WTC11 (cell line): ENCODE measurements at regions not wholly inside any gene's neighbourhood (a gene's known extent, or its start where the extent isn't known, plus 50 kb on each side); places are given as distances from the start of the nearest gene placed in this dataset.

Source experiments
- ATAC-seq: fragments of 200-7000 bp; cut with Tn5 transposase; 2 replicates; pipeline ENCODE4 v1.10.0; 2021; ENCODE audit warnings: mild to moderate bottlenecking, moderate library complexity
- CTCF ChIA-PET: fragments of 300-600 bp; sonication (Branson Sonifier 250); formaldehyde crosslinking; loops from one replicate; lab custom pipeline; 2021; ENCODE audit warnings: antibody characterized with exemption; lab: Charles Lee
- POLR2A ChIA-PET: fragments of 350-600 bp; sonication (Branson Sonifier 250); formaldehyde crosslinking; loops from one replicate; lab custom pipeline; 2021; ENCODE audit warnings: antibody characterized with exemption; lab: Charles Lee
- DNase-seq: peaks from one replicate; pipeline ENCODE4 v3.0.0; 2021; ENCODE audit warnings: low spot score
- H3K27ac Mint-ChIP-seq: 2 replicates; pipeline ENCODE4 v1.8.0; 2021; ENCODE audit warnings: mixed read lengths
- H3K27me3 Mint-ChIP-seq: 2 replicates; pipeline ENCODE4 v1.8.0; 2021; ENCODE audit warnings: low read depth, mild to moderate bottlenecking, moderate library complexity, mixed read lengths
- H3K36me3 Mint-ChIP-seq: 2 replicates; pipeline ENCODE4 v1.8.0; 2021; ENCODE audit warnings: mixed read lengths
- H3K4me1 Mint-ChIP-seq: 2 replicates; pipeline ENCODE4 v1.8.0; 2022; ENCODE audit warnings: mixed read lengths
- H3K4me3 Mint-ChIP-seq: 2 replicates; pipeline ENCODE4 v1.8.0; 2021; ENCODE audit warnings: mild to moderate bottlenecking, moderate library complexity, mixed read lengths
- H3K9me3 Mint-ChIP-seq: 2 replicates; pipeline ENCODE4 v1.8.0; 2021; ENCODE audit warnings: mixed read lengths
- AFF4 ChIP-seq: sonication (generic); formaldehyde crosslinking; IDR thresholded peaks from 2 replicates; pipeline ENCODE4 v1.8.1; 2023; ENCODE audit warnings: mild to moderate bottlenecking, missing genetic modification reagents, borderline replicate concordance
- CREM ChIP-seq: sonication (generic); formaldehyde crosslinking; IDR thresholded peaks from 2 replicates; pipeline ENCODE4 v1.8.1; 2022; ENCODE audit warnings: mild to moderate bottlenecking, missing genetic modification reagents, moderate library complexity
- FOXP1 ChIP-seq: sonication (generic); formaldehyde crosslinking; IDR thresholded peaks from 2 replicates; pipeline ENCODE4 v1.8.0; 2022; ENCODE audit warnings: missing genetic modification reagents, mild to moderate bottlenecking, moderate library complexity, borderline replicate concordance
- GABPB1 ChIP-seq: sonication (generic); formaldehyde crosslinking; IDR thresholded peaks from 2 replicates; pipeline ENCODE4 v1.8.1; 2023; ENCODE audit warnings: mild to moderate bottlenecking, missing genetic modification reagents
- KAT7 ChIP-seq: sonication (generic); formaldehyde crosslinking; IDR thresholded peaks from 2 replicates; pipeline ENCODE4 v1.8.1; 2023; ENCODE audit warnings: missing genetic modification reagents, mild to moderate bottlenecking, borderline replicate concordance
- NR1H2 ChIP-seq: sonication (generic); formaldehyde crosslinking; IDR thresholded peaks from 2 replicates; pipeline ENCODE4 v1.9.0; 2021; ENCODE audit warnings: mild to moderate bottlenecking, moderate library complexity, missing genetic modification reagents
- RELA ChIP-seq: sonication (generic); formaldehyde crosslinking; IDR thresholded peaks from 2 replicates; pipeline ENCODE4 v1.8.1; 2022; ENCODE audit warnings: missing genetic modification reagents, mild to moderate bottlenecking, borderline replicate concordance
- TCF7 ChIP-seq: sonication (generic); formaldehyde crosslinking; IDR thresholded peaks from 2 replicates; pipeline ENCODE4 v1.8.0; 2022; ENCODE audit warnings: mild to moderate bottlenecking, low read depth, missing genetic modification reagents, moderate library complexity
- USF2 ChIP-seq: sonication (generic); formaldehyde crosslinking; IDR thresholded peaks from 2 replicates; pipeline ENCODE4 v1.8.1; 2023; ENCODE audit warnings: mild to moderate bottlenecking, missing genetic modification reagents, moderate library complexity
- ZBTB21 ChIP-seq: sonication (generic); formaldehyde crosslinking; IDR thresholded peaks from 2 replicates; pipeline ENCODE4 v1.8.1; 2023; ENCODE audit warnings: mild to moderate bottlenecking, missing genetic modification reagents, borderline replicate concordance
- ZNF317 ChIP-seq: sonication (generic); formaldehyde crosslinking; IDR thresholded peaks from 2 replicates; pipeline ENCODE4 v1.8.1; 2023; ENCODE audit warnings: low read depth, mild to moderate bottlenecking, moderate library complexity, missing genetic modification reagents, borderline replicate concordance
- ZNF425 ChIP-seq: fragments of 250-450 bp; sonication (Bioruptor Pico); conservative IDR thresholded peaks from 2 replicates; pipeline ENCODE4 v1.9.0; 2021; ENCODE audit warnings: mild to moderate bottlenecking
- ZNF671 ChIP-seq: fragments of 250-450 bp; sonication (Bioruptor Pico); IDR thresholded peaks from 2 replicates; pipeline ENCODE4 v1.8.0; 2021; ENCODE audit warnings: mild to moderate bottlenecking
- TF ChIP-seq, protein P1 (sequence below): sonication (generic); formaldehyde crosslinking; conservative IDR thresholded peaks from 2 replicates; pipeline ENCODE4 v1.8.1; 2023; ENCODE audit warnings: mild to moderate bottlenecking, low read depth, missing genetic modification reagents, moderate library complexity
- TF ChIP-seq, protein P2 (sequence below): sonication (generic); formaldehyde crosslinking; IDR thresholded peaks from 2 replicates; pipeline ENCODE4 v1.8.1; 2022; ENCODE audit warnings: mild to moderate bottlenecking, missing genetic modification reagents, moderate library complexity, borderline replicate concordance
- TF ChIP-seq, protein P3 (sequence below): sonication (generic); formaldehyde crosslinking; conservative IDR thresholded peaks from 2 replicates; pipeline ENCODE4 v1.8.1; 2022; ENCODE audit warnings: mild to moderate bottlenecking, missing genetic modification reagents

DNA sequence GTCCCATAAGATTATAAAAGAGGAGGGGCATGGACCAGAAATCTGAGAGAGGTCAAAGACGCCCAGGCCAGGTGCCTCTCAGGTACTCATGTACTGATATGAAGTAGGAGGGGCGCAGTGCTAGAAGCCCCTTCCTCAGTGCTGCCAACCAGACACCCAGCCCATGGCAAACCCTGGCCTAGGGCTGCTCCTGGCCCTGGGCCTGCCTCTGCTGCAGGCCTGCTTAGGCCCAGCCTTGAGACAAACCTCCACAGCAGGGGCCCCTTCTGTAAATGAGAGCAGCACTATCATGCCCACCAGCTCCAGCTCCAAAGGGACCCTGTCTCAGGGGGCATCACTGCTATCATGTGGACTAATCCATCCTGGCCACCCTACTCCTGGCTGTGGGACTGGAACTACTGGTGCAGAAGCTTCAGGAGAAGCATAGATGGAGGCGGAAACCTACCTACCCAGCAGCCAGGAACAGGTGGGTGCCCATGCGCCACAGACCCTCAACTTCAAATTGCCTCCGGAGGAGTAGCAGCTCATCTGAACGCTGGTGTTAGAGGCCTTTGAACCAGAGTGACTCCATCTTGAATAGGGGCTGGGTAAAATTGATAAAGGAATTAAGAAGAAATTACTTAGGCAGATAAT lies 72.4 kb upstream of the LGSN start (continued):
- no peak for TF ChIP-seq ZNF425 (CRISPR knock-in tag)

DNA sequence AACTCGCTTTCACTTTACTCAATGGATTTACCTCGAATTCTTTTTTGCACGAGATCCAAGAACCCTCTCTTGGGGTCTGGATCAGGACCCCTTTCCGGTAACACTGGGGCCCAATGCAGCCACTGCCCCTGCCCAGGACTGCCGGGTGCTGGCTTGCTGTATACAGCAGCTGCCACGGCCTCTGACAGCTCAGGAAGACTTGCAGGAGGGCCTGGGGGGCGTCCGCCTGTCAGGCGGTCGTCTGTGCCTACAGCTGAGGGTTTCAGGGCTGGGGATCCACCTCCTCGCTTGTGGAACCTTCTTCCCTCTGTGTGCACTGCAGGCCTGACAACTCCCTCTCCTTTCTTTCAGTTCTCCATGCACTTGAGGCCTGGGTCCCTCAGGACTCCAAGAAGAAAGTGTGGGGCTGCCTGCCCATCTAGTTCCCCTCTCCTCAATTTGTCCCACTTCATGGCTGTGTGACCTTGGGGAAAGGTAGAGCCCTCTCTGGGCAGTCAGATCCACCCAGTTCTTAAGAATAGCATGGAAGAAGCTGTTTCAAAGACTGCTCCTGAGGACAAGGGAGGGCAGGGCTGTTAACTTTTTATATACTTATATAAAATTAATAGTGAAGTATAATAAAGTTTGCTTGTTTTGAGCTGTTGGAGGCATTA lies 75.0 kb upstream of the LGSN start:
- ChIA-PET CTCF (no interaction called here), POLR2A (no interaction called here)
- Mint-ChIP-seq H3K9me3 (peaks cover 22% of the 10 kb centered on the region), H3K36me3 (peaks cover 9% of the 10 kb centered on the region), H3K4me3 (no peak overlapping the region), H3K4me1 (no peaks in the 10 kb centered on the region), H3K27ac (no peak overlapping the region), H3K27me3 (no peaks in the 10 kb centered on the region; the same call in 1 of the 2 replicates)
- no peak for TF ChIP-seq ZNF671
- TF ChIP-seq AFF4 (CRISPR knock-in tag): no peak
- no peak for TF ChIP-seq KAT7
- peak; percentile 8 for DNase-seq
- ATAC-seq: no peak

DNA sequence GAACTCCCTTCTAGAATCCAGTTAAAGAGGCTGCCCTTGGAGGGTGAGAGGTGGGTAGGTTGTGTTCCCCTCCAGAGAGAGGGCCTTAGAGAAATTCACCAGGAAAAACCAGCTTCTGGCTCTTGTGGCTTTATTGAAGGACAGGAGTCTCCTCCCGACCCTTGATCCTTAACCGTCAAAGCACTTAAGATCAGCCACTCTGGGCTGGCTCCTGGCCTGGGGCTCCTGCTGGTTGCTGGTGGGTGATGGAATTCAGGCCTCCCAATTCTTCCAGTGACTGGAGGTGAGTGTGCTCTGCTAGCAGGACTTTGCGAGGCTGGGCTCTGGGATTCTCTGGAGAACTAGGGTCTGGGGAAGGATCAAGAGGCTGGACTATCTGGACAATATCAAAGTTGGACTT lies 75.6 kb upstream of the LGSN start:
- DNase-seq (no peak), ATAC-seq (no peak)
- Mint-ChIP-seq H3K27ac (no peak overlapping the region), H3K36me3 (peaks cover 9% of the 10 kb centered on the region), H3K27me3 (no peaks in the 10 kb centered on the region; the same call in 1 of the 2 replicates), H3K4me1 (no peaks in the 10 kb centered on the region), H3K4me3 (no peak overlapping the region), H3K9me3 (peaks cover 22% of the 10 kb centered on the region)
- ChIA-PET CTCF (no interaction called here), POLR2A (no interaction called here)
- no peak for TF ChIP-seq FOXP1 (CRISPR knock-in tag)
- no peak for TF ChIP-seq TCF7 (CRISPR knock-in tag)
- no peak for TF ChIP-seq USF2 (CRISPR knock-in tag)
- no peak for TF ChIP-seq GABPB1 (CRISPR knock-in tag)
- no peak for TF ChIP-seq ZNF317 (CRISPR knock-in tag)
- TF ChIP-seq, protein P1, sequence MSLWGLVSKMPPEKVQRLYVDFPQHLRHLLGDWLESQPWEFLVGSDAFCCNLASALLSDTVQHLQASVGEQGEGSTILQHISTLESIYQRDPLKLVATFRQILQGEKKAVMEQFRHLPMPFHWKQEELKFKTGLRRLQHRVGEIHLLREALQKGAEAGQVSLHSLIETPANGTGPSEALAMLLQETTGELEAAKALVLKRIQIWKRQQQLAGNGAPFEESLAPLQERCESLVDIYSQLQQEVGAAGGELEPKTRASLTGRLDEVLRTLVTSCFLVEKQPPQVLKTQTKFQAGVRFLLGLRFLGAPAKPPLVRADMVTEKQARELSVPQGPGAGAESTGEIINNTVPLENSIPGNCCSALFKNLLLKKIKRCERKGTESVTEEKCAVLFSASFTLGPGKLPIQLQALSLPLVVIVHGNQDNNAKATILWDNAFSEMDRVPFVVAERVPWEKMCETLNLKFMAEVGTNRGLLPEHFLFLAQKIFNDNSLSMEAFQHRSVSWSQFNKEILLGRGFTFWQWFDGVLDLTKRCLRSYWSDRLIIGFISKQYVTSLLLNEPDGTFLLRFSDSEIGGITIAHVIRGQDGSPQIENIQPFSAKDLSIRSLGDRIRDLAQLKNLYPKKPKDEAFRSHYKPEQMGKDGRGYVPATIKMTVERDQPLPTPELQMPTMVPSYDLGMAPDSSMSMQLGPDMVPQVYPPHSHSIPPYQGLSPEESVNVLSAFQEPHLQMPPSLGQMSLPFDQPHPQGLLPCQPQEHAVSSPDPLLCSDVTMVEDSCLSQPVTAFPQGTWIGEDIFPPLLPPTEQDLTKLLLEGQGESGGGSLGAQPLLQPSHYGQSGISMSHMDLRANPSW (CRISPR knock-in tag): no peak
- no peak for TF ChIP-seq ZBTB21 (CRISPR knock-in tag)
- TF ChIP-seq, protein P2, sequence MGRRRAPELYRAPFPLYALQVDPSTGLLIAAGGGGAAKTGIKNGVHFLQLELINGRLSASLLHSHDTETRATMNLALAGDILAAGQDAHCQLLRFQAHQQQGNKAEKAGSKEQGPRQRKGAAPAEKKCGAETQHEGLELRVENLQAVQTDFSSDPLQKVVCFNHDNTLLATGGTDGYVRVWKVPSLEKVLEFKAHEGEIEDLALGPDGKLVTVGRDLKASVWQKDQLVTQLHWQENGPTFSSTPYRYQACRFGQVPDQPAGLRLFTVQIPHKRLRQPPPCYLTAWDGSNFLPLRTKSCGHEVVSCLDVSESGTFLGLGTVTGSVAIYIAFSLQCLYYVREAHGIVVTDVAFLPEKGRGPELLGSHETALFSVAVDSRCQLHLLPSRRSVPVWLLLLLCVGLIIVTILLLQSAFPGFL (CRISPR knock-in tag): no peak
- TF ChIP-seq AFF4 (CRISPR knock-in tag): no peak
- TF ChIP-seq CREM: no peak
- TF ChIP-seq RELA (CRISPR knock-in tag): no peak
- TF ChIP-seq, protein P3, sequence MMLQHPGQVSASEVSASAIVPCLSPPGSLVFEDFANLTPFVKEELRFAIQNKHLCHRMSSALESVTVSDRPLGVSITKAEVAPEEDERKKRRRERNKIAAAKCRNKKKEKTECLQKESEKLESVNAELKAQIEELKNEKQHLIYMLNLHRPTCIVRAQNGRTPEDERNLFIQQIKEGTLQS (CRISPR knock-in tag): no peak
- TF ChIP-seq NR1H2 (CRISPR knock-in tag): no peak
